T-helper 17 cell (primary cell): ENCODE measurements at regions not wholly inside any gene's neighbourhood (a gene's known extent, or its start where the extent isn't known, plus 50 kb on each side); places are given as distances from the start of the nearest gene placed in this dataset.

ENCODE experiments used
- ATAC-seq: fragments of 150-1000 bp; cut with Tn5 transposase; 2 replicates; pipeline ENCODE4 v1.10.0; 2021; ENCODE audit warnings: mild to moderate bottlenecking, moderate library complexity
- DNase-seq, 3 donors: peaks; one replicate each; pipeline versions ENCODE4 v3.0.0 to v3.0.0-alpha.2; 2020 to 2021
- H3K9me3 ChIP-seq: one replicate; pipeline ENCODE4 v1.7.0; 2013; ENCODE audit warnings: low read length, mild to moderate bottlenecking; ENCODE audit not compliant: control insufficient read depth, poor library complexity, severe bottlenecking
- H3K27ac Mint-ChIP-seq: one replicate; pipeline ENCODE4 v1.8.0; 2022; ENCODE audit warnings: mild to moderate bottlenecking, moderate library complexity, mixed read lengths
- H3K27me3 Mint-ChIP-seq: one replicate; pipeline ENCODE4 v1.8.0; 2022; ENCODE audit warnings: mixed read lengths
- H3K36me3 Mint-ChIP-seq: one replicate; pipeline ENCODE4 v1.8.0; 2022; ENCODE audit warnings: low read depth, mixed read lengths
- H3K4me1 Mint-ChIP-seq: one replicate; pipeline ENCODE4 v1.8.0; 2022; ENCODE audit warnings: mild to moderate bottlenecking, mixed read lengths
- H3K4me3 Mint-ChIP-seq: one replicate; pipeline ENCODE4 v1.8.0; 2022; ENCODE audit warnings: mild to moderate bottlenecking, moderate library complexity, mixed read lengths

GRCh38 chr16:82322177-82322576 lies 152.2 kb upstream of the MPHOSPH6 start:
- ATAC-seq, result no peak
- H3K4me1 Mint-ChIP-seq, result no peaks in the 10 kb centered on the region

DNA sequence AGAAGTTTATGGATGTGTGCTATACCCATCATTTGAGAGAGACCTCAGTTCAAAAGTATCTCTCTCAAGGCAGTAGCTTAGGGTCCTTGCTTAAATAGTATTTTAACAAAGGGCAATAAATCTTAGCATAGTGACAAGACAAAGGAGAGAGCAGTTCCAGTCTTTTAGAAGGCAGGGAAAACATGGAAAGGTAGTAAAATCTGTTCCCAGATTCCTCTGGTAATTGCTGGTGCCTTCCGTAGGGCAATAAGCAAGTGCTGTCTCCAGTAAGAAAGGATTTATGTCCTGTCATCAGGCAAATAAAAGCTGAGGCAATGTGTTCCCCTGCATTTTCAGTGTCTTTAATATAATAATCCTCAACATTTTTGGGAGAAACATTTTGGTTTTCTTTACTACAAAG lies 149.0 kb upstream of the MPHOSPH6 start:
- H3K36me3 Mint-ChIP-seq, result no peaks in the 10 kb centered on the region

More at GRCh38 chr16:82322177-82322576, 152.2 kb upstream of the MPHOSPH6 start:
- Mint-ChIP-seq H3K4me3 (no peak overlapping the region), H3K27me3 (no peaks in the 10 kb centered on the region), H3K36me3 (no peaks in the 10 kb centered on the region), H3K27ac (no peak overlapping the region)
- no peaks in the 10 kb centered on the region for H3K9me3 ChIP-seq
- DNase-seq, result no peak

DNA sequence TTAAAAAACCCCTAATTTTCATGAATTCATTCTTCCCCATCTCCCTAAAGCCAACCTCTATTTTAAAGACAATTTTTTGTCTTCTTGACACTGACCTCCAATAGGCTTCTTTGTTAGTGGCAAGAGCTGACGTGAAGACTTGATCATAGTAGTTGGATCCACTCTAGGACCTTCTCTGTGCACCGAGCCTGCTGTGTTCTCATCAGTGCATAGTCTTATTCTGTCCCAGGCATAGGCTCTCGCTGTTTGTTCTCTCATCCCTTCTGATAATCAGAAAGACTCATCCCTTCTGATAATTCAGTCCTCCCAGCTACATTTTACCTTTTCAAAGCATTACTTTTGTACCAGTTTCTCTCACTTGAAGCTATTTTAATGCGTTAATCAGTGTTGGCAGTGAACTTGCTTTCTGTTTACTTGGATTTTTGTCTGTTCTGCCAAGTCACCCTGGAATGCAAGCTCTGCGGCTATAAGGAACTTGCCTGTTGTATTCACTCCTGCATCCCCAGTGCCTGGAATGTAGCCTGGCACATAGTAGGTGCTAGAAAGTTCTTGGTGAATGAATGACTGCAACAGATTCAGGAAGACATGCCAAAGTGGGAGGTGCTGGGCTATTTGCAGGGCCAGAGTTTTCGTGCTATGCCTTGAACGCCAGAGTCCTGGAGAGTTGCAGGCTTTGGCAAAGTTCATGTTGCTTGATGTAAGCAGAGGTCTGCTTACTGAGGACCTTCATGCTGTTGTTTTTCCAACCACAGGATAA lies 147.6 kb upstream of the MPHOSPH6 start:
- H3K36me3 Mint-ChIP-seq, result no peaks in the 10 kb centered on the region
- H3K4me1 Mint-ChIP-seq, result no peaks in the 10 kb centered on the region
- no peak overlapping the region for H3K4me3 Mint-ChIP-seq
- no peak for ATAC-seq
- no peaks in the 10 kb centered on the region for H3K9me3 ChIP-seq
- H3K27me3 Mint-ChIP-seq, result peaks cover 5% of the 10 kb centered on the region
- H3K27ac Mint-ChIP-seq, result no peak overlapping the region
- DNase-seq, result no peak

More for the DNA sequence above, 149.0 kb upstream of the MPHOSPH6 start:
- ATAC-seq, result no peak
- peaks cover 2% of the 10 kb centered on the region for H3K27me3 Mint-ChIP-seq
- H3K4me3 Mint-ChIP-seq, result no peak overlapping the region
- no peak overlapping the region for H3K27ac Mint-ChIP-seq
- no peaks in the 10 kb centered on the region for H3K4me1 Mint-ChIP-seq
- H3K9me3 ChIP-seq, result no peaks in the 10 kb centered on the region
- DNase-seq, result no peak

GRCh38 chr16:82313754-82314153 lies 143.7 kb upstream of the MPHOSPH6 start:
- Mint-ChIP-seq H3K36me3 (no peaks in the 10 kb centered on the region), H3K27me3 (peaks cover 10% of the 10 kb centered on the region), H3K27ac (no peak overlapping the region), H3K4me3 (no peak overlapping the region), H3K4me1 (no peaks in the 10 kb centered on the region)
- no peak for ATAC-seq
- H3K9me3 ChIP-seq, result no peaks in the 10 kb centered on the region
- no peak for DNase-seq

GRCh38 chr16:82311528-82311927 lies 141.5 kb upstream of the MPHOSPH6 start:
- Mint-ChIP-seq H3K27ac (no peak overlapping the region), H3K36me3 (no peaks in the 10 kb centered on the region), H3K27me3 (peaks cover 10% of the 10 kb centered on the region), H3K4me3 (no peak overlapping the region), H3K4me1 (no peaks in the 10 kb centered on the region)
- ATAC-seq (no peak), DNase-seq (no peak)
- H3K9me3 ChIP-seq, result no peaks in the 10 kb centered on the region

GRCh38 chr16:82302042-82302727 lies 132.2 kb upstream of the MPHOSPH6 start:
- Mint-ChIP-seq H3K36me3 (no peaks in the 10 kb centered on the region), H3K27ac (no peak overlapping the region), H3K27me3 (no peaks in the 10 kb centered on the region), H3K4me1 (no peaks in the 10 kb centered on the region), H3K4me3 (no peak overlapping the region)
- DNase-seq (no peak), ATAC-seq (no peak)
- H3K9me3 ChIP-seq, result no peaks in the 10 kb centered on the region

DNA sequence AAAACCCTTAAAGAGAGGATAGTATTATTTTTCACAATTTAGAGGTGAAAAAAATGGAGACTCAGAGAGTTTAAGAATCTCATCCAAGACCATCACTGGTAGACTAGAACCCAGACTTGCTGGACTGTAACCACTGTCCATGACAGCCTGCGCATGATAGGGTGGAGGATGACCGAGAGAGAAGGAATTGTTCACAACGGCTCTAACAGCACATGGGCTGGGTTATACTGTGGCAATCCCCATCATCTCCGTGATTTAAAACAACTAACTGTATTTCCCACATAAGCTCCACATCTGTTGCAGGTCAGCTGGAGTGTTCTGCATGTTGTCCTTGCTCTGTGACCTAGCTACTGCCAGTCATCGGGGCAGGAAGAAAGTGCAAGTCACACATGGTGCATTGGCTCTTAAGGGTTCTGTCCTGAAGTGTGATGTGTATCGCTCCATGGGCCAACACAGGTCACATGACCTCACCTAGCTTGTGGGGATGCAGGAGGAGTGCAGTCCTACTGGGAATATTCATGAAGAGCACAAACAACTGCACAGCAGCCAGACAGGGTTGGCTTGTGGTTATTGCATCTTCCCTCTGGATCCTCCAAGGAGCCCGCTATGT lies 131.2 kb upstream of the MPHOSPH6 start:
- no peak overlapping the region for H3K4me3 Mint-ChIP-seq
- H3K36me3 Mint-ChIP-seq, result no peaks in the 10 kb centered on the region
- H3K27me3 Mint-ChIP-seq, result no peaks in the 10 kb centered on the region
- ATAC-seq, result no peak
- H3K9me3 ChIP-seq, result no peaks in the 10 kb centered on the region
- no peak for DNase-seq
- H3K4me1 Mint-ChIP-seq, result no peaks in the 10 kb centered on the region
- no peak overlapping the region for H3K27ac Mint-ChIP-seq

DNA sequence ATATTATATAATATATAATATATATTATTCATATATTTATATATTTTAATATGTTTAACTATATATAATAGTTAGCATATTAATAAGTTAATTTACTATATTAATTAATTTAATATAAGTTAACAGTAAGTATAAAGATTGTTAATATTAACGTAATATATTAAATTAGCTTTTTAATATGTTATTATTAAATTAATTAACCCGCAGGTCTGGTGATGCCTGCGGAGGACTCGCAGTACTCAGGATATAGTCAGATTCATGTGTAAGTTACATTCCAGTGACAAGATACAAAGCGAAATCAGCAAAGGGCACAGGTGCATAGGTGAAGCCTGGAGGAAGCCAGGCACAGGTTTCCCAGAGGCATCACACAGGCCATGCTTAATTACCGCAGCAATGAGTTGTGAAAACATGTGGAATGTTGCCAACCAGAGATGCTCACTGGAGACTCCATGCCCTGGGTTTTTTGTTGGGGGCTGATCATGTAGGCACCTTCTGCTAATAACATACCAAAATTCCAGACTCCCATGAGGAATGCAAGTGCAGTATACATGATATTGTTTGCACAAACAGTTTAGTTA lies 130.4 kb upstream of the MPHOSPH6 start:
- ATAC-seq (no peak), DNase-seq (no peak)
- no peaks in the 10 kb centered on the region for H3K9me3 ChIP-seq
- no peak overlapping the region for H3K27ac Mint-ChIP-seq
- no peaks in the 10 kb centered on the region for H3K4me1 Mint-ChIP-seq
- H3K4me3 Mint-ChIP-seq, result no peak overlapping the region
- H3K36me3 Mint-ChIP-seq, result no peaks in the 10 kb centered on the region
- H3K27me3 Mint-ChIP-seq, result peaks cover 5% of the 10 kb centered on the region

DNA sequence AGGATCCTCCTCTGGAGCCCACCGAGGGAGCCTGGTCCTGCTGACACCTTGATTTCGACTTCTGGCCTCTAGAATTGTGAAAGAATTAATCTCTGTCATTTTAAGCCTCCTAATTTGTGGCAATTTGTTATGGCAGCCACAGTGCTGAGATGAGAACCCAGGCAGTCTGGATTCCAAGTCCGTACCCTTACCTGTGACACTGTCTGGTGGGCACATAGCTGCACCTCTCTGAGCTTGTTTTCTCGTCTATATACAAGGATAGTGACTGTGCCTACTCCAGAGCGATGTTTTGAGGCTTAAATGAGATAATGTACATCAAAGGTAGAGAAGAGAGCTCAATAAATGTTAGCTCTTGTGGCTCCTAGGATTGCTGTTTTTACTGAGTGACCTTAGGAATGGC lies 128.4 kb upstream of the MPHOSPH6 start:
- no peaks in the 10 kb centered on the region for H3K4me1 Mint-ChIP-seq
- no peak for DNase-seq
- H3K36me3 Mint-ChIP-seq, result no peaks in the 10 kb centered on the region
- H3K27me3 Mint-ChIP-seq, result peaks cover 6% of the 10 kb centered on the region
- no peak overlapping the region for H3K4me3 Mint-ChIP-seq
- no peaks in the 10 kb centered on the region for H3K9me3 ChIP-seq
- H3K27ac Mint-ChIP-seq, result no peak overlapping the region
- ATAC-seq, result no peak

GRCh38 chr16:82295290-82296201 lies 125.5 kb upstream of the MPHOSPH6 start:
- Mint-ChIP-seq H3K4me3 (no peak overlapping the region), H3K27ac (no peak overlapping the region), H3K4me1 (no peaks in the 10 kb centered on the region), H3K36me3 (no peaks in the 10 kb centered on the region), H3K27me3 (peaks cover 30% of the 10 kb centered on the region)
- no peaks in the 10 kb centered on the region for H3K9me3 ChIP-seq
- no peak for ATAC-seq
- no peak for DNase-seq

- Mint-ChIP-seq H3K27me3 (peaks cover 41% of the 10 kb centered on the region), H3K4me3 (no peak overlapping the region), H3K27ac (no peak overlapping the region), H3K4me1 (no peaks in the 10 kb centered on the region), H3K36me3 (peaks cover 3% of the 10 kb centered on the region)
- DNase-seq, result no peak
- ATAC-seq, result no peak
- no peaks in the 10 kb centered on the region for H3K9me3 ChIP-seq
These were observed 123.6 kb upstream of the MPHOSPH6 start for GRCh38 chr16:82293671-82294070.

- Mint-ChIP-seq H3K36me3 (peaks cover 3% of the 10 kb centered on the region), H3K4me1 (no peaks in the 10 kb centered on the region), H3K27me3 (peaks cover 35% of the 10 kb centered on the region), H3K4me3 (no peak overlapping the region), H3K27ac (no peak overlapping the region)
- DNase-seq (no peak), ATAC-seq (no peak)
- H3K9me3 ChIP-seq, result no peaks in the 10 kb centered on the region
These were observed 117.9 kb upstream of the MPHOSPH6 start for GRCh38 chr16:82287937-82288336.
